ENCODE measurements at regions not wholly inside any gene's neighbourhood (a gene's known extent, or its start where the extent isn't known, plus 50 kb on each side); places are given as distances from the start of the nearest gene placed in this dataset.

- TF ChIP-seq CTCF (IDR thresholded peaks at IDR 0.05) = no peak
- no peak for TF ChIP-seq POLR2A (IDR thresholded peaks at IDR 0.05)
These were observed 676.2 kb downstream of the MAT2B start for GRCh38 chr5:164181604-164182003.
